T-cell (primary cell): ENCODE measurements at regions not wholly inside any gene's neighbourhood (a gene's known extent, or its start where the extent isn't known, plus 50 kb on each side); places are given as distances from the start of the nearest gene placed in this dataset.
"Not testable (repeated sequence)": the region's sequence is repeated elsewhere in the genome, so short reads cannot be mapped to it uniquely, and the experiment has no call there.

Source experiments
- ATAC-seq, 4 experiments: fragments of 200-7000 bp in 3 of 4; fragments of 150-1000 bp in 1 of 4; cut with Tn5 transposase; replicated peaks in 1 of 4; 1 replicate in 3 of 4; 2 replicates in 1 of 4; pipeline ENCODE4 v1.10.0; 2021; ENCODE audit warnings: moderate library complexity in 3 of 4, mild to moderate bottlenecking in 2 of 4, moderate number of reproducible peaks in 1 of 4
- CTCF ChIA-PET, 2 donors: fragments of 300-600 bp; sonication (Branson Sonifier 250); formaldehyde crosslinking; loops; one replicate each; lab custom pipeline; 2022; ENCODE audit warnings: antibody characterized with exemption in 2 of 2; lab: Charles Lee
- POLR2A ChIA-PET, 2 donors: fragments of 300-600 bp; sonication (Branson Sonifier 250); formaldehyde crosslinking; loops; one replicate each; lab custom pipeline; 2022; ENCODE audit warnings: antibody characterized with exemption in 2 of 2; lab: Charles Lee
- DNase-seq, 35 experiments: peaks; one replicate each; pipeline versions ENCODE4 v3.0.0 to v3.0.0-alpha.2; 2013 to 2023
- H3K27ac ChIP-seq: one replicate; pipeline ENCODE4 v1.5.1; 2013; ENCODE audit warnings: low read length
- H3K27me3 ChIP-seq, 2 experiments: replicated peaks in 1 of 2; 1 replicate in 1 of 2; 2 replicates in 1 of 2; pipeline versions ENCODE4 v1.6.1 to v1.7.0; 2013; ENCODE audit warnings: low read length in 1 of 2, mixed read lengths in 1 of 2; ENCODE audit not compliant: control insufficient read depth in 2 of 2, insufficient read depth in 2 of 2; ENCODE audit errors: extremely low read depth in 1 of 2
- H3K36me3 ChIP-seq, 2 donors: 1 replicate in 1 of 2; 2 replicates in 1 of 2; pipeline versions ENCODE4 v1.6.1 to v1.7.0; 2013; ENCODE audit warnings: low read length in 1 of 2; ENCODE audit not compliant: control insufficient read depth in 2 of 2, insufficient read depth in 1 of 2; ENCODE audit errors: extremely low read depth in 1 of 2
- H3K4me1 ChIP-seq, 2 experiments: 1 replicate in 1 of 2; 2 replicates in 1 of 2; pipeline versions ENCODE4 v1.6.1 to v1.7.0; 2013; ENCODE audit warnings: low read length in 2 of 2, mixed read lengths in 1 of 2; ENCODE audit not compliant: insufficient read depth in 2 of 2, control insufficient read depth in 1 of 2; ENCODE audit errors: extremely low read depth in 1 of 2
- H3K4me3 ChIP-seq, 2 donors: 1 replicate in 1 of 2; 2 replicates in 1 of 2; pipeline versions ENCODE4 v1.5.1 to v1.7.0; 2013; ENCODE audit warnings: mild to moderate bottlenecking in 2 of 2, low read length in 1 of 2, moderate library complexity in 1 of 2; ENCODE audit not compliant: control insufficient read depth in 1 of 2; ENCODE audit errors: extremely low read depth in 1 of 2
- H3K9me3 ChIP-seq: 2 replicates; pipeline ENCODE4 v1.7.0; 2013
- H3K27ac Mint-ChIP-seq, 2 donors: one replicate each; pipeline ENCODE4 v1.8.0; 2020 to 2021; ENCODE audit warnings: mild to moderate bottlenecking in 2 of 2, mixed read lengths in 2 of 2
- H3K27me3 Mint-ChIP-seq, 2 donors: one replicate each; pipeline ENCODE4 v1.8.0; 2021 to 2022; ENCODE audit warnings: mixed read lengths in 2 of 2
- H3K36me3 Mint-ChIP-seq: one replicate; pipeline ENCODE4 v1.8.0; 2021; ENCODE audit warnings: mixed read lengths
- H3K4me1 Mint-ChIP-seq, 3 donors: one replicate each; pipeline ENCODE4 v1.8.0; 2020 to 2022; ENCODE audit warnings: mixed read lengths in 3 of 3, mild to moderate bottlenecking in 1 of 3
- H3K4me3 Mint-ChIP-seq, 3 donors: one replicate each; pipeline ENCODE4 v1.8.0; 2020 to 2022; ENCODE audit warnings: mild to moderate bottlenecking in 3 of 3, mixed read lengths in 3 of 3, moderate library complexity in 3 of 3
- H3K9me3 Mint-ChIP-seq, 3 donors: one replicate each; pipeline ENCODE4 v1.8.0; 2020 to 2022; ENCODE audit warnings: mixed read lengths in 3 of 3
- WGBS: methylation state at CpG from one replicate; pipeline ENCODE4 v1.1.5; 2013; ENCODE audit warnings: missing lambda C conversion rate; ENCODE audit not compliant: insufficient coverage; 5-methylcytosine and 5-hydroxymethylcytosine counted together

GRCh38 chr3:23135026-23135785 is 67.9 kb upstream of the UBE2E2 start:
- WGBS, result 100% methylated on average over 3 of the region's 12 CpGs
- peaks cover 0 to 6% (median 3%) of the 10 kb centered on the region in 3 donors for H3K9me3 Mint-ChIP-seq

GRCh38 chr3:23136054-23136453 is 67.1 kb upstream of the UBE2E2 start:
- WGBS, result no CpG with 5 or more reads among the region's 2 CpGs
- Histone ChIP-seq H3K36me3 (no peaks in the 10 kb centered on the region), H3K9me3 (no peaks in the 10 kb centered on the region), H3K27me3 (no peaks in the 10 kb centered on the region), H3K4me1 (no peaks in the 10 kb centered on the region), H3K4me3 (no peak overlapping the region), H3K27ac (no peak overlapping the region)
- no peak for ATAC-seq
- ChIA-PET CTCF (no interaction called here), POLR2A (no interaction called here)
- Mint-ChIP-seq H3K9me3 (peaks cover 0 to 6% (median 3%) of the 10 kb centered on the region in 3 donors), H3K27me3 (no peaks in the 10 kb centered on the region), H3K4me3 (no peak overlapping the region), H3K36me3 (no peaks in the 10 kb centered on the region), H3K4me1 (no peaks in the 10 kb centered on the region), H3K27ac (no peak overlapping the region)
- DNase-seq, result no peak

More at GRCh38 chr3:23135026-23135785, 67.9 kb upstream of the UBE2E2 start:
- H3K27me3 Mint-ChIP-seq, result no peaks in the 10 kb centered on the region
- H3K4me1 Mint-ChIP-seq, result no peaks in the 10 kb centered on the region
- H3K4me3 Mint-ChIP-seq, result no peak overlapping the region
- Histone ChIP-seq H3K27ac (no peak overlapping the region), H3K4me3 (no peak overlapping the region), H3K36me3 (no peaks in the 10 kb centered on the region), H3K4me1 (no peaks in the 10 kb centered on the region), H3K27me3 (no peaks in the 10 kb centered on the region), H3K9me3 (no peaks in the 10 kb centered on the region)
- H3K27ac Mint-ChIP-seq, result no peak overlapping the region
- ATAC-seq (no peak), DNase-seq (no peak)
- CTCF ChIA-PET, result interaction anchor here in 1 of 2 donors (0.6 kb wide), 1 partner anchor 833 kb away, joined by 3 read pairs; no protein-coding TSS in a partner anchor
- POLR2A ChIA-PET, result no interaction called here
- H3K36me3 Mint-ChIP-seq, result no peaks in the 10 kb centered on the region

- H3K4me1 ChIP-seq, DNase-seq, POLR2A ChIA-PET, H3K27ac Mint-ChIP-seq, H3K36me3 ChIP-seq, H3K4me3 ChIP-seq, H3K27me3 Mint-ChIP-seq, H3K27me3 ChIP-seq, ATAC-seq, H3K9me3 Mint-ChIP-seq, H3K4me3 Mint-ChIP-seq, H3K9me3 ChIP-seq, H3K4me1 Mint-ChIP-seq, H3K36me3 Mint-ChIP-seq, CTCF ChIA-PET, H3K27ac ChIP-seq: not testable (repeated sequence)
- WGBS, result no CpG with 5 or more reads among the region's 2 CpGs
These were observed 59.1 kb upstream of the UBE2E2 start for GRCh38 chr3:23144051-23144450.

- no peaks in the 10 kb centered on the region for H3K27me3 ChIP-seq
- no peaks in the 10 kb centered on the region for H3K36me3 Mint-ChIP-seq
- no peaks in the 10 kb centered on the region for H3K27me3 Mint-ChIP-seq
- no peaks in the 10 kb centered on the region for H3K36me3 ChIP-seq
- ChIA-PET CTCF (no interaction called here), POLR2A (no interaction called here)
- peaks cover 0 to 6% (median 3%) of the 10 kb centered on the region in 3 donors for H3K4me1 Mint-ChIP-seq
- H3K4me3 Mint-ChIP-seq, result no peak overlapping the region
- no peak for DNase-seq
- WGBS, result 100% methylated on average over 1 of the region's 2 CpGs
- H3K4me1 ChIP-seq, result no peaks in the 10 kb centered on the region
- H3K27ac Mint-ChIP-seq, result no peak overlapping the region
- no peak overlapping the region for H3K4me3 ChIP-seq
- H3K27ac ChIP-seq, result no peak overlapping the region
- H3K9me3 Mint-ChIP-seq, result peaks cover 0 to 4% (median 0%) of the 10 kb centered on the region in 3 donors
- ATAC-seq, result no peak
- no peaks in the 10 kb centered on the region for H3K9me3 ChIP-seq
These were observed 57.0 kb upstream of the UBE2E2 start for GRCh38 chr3:23146163-23146562.

DNA sequence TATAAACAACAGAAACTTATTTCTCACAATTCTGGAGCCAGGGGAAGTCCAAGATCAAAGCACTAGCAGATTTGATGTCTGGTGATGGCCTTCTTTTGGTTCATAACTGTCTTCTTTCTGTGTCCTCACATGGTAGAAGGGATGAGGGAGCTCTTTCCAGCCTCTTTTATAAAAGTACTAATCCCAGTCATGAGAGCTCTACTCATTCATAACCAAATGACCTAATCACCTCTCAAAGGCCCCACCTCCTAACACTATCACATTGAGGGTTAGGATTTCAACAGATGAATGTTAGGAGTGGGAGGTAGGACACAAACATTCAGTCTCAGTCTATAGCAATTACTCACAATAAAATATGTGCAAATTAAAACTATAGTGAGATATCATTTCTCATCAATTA is 50.1 kb upstream of the UBE2E2 start:
- no peak overlapping the region for H3K27ac ChIP-seq
- no peak for ATAC-seq
- H3K36me3 ChIP-seq, result no peaks in the 10 kb centered on the region
- H3K9me3 ChIP-seq, result no peaks in the 10 kb centered on the region
- H3K27me3 ChIP-seq, result no peaks in the 10 kb centered on the region
- no peak for DNase-seq
- no peak overlapping the region for H3K4me3 ChIP-seq
- H3K36me3 Mint-ChIP-seq, result no peaks in the 10 kb centered on the region
- H3K4me1 ChIP-seq, result no peaks in the 10 kb centered on the region
- H3K4me3 Mint-ChIP-seq, result no peak overlapping the region
- H3K27me3 Mint-ChIP-seq, result no peaks in the 10 kb centered on the region
- ChIA-PET CTCF (no interaction called here), POLR2A (interaction anchor here in 1 of 2 donors (0.6 kb wide), 1 partner anchor 12 kb away, joined by 3 read pairs; no protein-coding TSS in a partner anchor)
- no peak overlapping the region for H3K27ac Mint-ChIP-seq
- H3K9me3 Mint-ChIP-seq, result peaks cover 0 to 12% (median 0%) of the 10 kb centered on the region in 3 donors
- H3K4me1 Mint-ChIP-seq, result no peaks in the 10 kb centered on the region
